ENCODE measurements at regions not wholly inside any gene's neighbourhood (a gene's known extent, or its start where the extent isn't known, plus 50 kb on each side); places are given as distances from the start of the nearest gene placed in this dataset.

GRCh38 chr13:106917673-106918556 lies 350.0 kb upstream of the ARGLU1 start:
- DNase-seq (ENCODE audit: low read depth in 2 of 2, low spot score in 1 of 2): peak; percentile 7 to 35

GRCh38 chr13:106917024-106917571 lies 349.2 kb upstream of the ARGLU1 start:
- DNase-seq (ENCODE audit: low read depth in 2 of 2, low spot score in 1 of 2): no peak

- DNase-seq (ENCODE audit: low read depth in 2 of 2, low spot score in 1 of 2): no peak
Measured at GRCh38 chr13:106916329-106916976, 348.5 kb upstream of the ARGLU1 start.

GRCh38 chr13:106915146-106915545 lies 347.2 kb upstream of the ARGLU1 start:
- DNase-seq (ENCODE audit: low read depth in 2 of 2, low spot score in 1 of 2): no peak

- no peak for DNase-seq (ENCODE audit: low read depth in 2 of 2, low spot score in 1 of 2)
Measured at GRCh38 chr13:106911627-106912026, 343.7 kb upstream of the ARGLU1 start.

- no peak for DNase-seq (ENCODE audit: low read depth in 2 of 2, low spot score in 1 of 2)
Measured at GRCh38 chr13:106911020-106911419, 343.1 kb upstream of the ARGLU1 start.

GRCh38 chr13:106906426-106906996 lies 338.6 kb upstream of the ARGLU1 start:
- DNase-seq (ENCODE audit: low read depth in 2 of 2, low spot score in 1 of 2): no peak

GRCh38 chr13:106905380-106906162 lies 337.6 kb upstream of the ARGLU1 start:
- no peak for DNase-seq (ENCODE audit: low read depth in 2 of 2, low spot score in 1 of 2)

GRCh38 chr13:106899442-106899841 lies 331.5 kb upstream of the ARGLU1 start:
- no peak for DNase-seq (ENCODE audit: low read depth in 2 of 2, low spot score in 1 of 2)

GRCh38 chr13:106898231-106898630 lies 330.3 kb upstream of the ARGLU1 start:
- no peak for DNase-seq (ENCODE audit: low read depth in 2 of 2, low spot score in 1 of 2)

GRCh38 chr13:106888148-106888547 lies 320.2 kb upstream of the ARGLU1 start:
- DNase-seq (ENCODE audit: low read depth in 2 of 2, low spot score in 1 of 2): no peak

GRCh38 chr13:106887686-106888085 lies 319.7 kb upstream of the ARGLU1 start:
- DNase-seq (ENCODE audit: low read depth in 2 of 2, low spot score in 1 of 2): no peak

- DNase-seq (ENCODE audit: low read depth in 2 of 2, low spot score in 1 of 2): no peak
Measured at GRCh38 chr13:106883976-106884375, 316.0 kb upstream of the ARGLU1 start.

- DNase-seq (ENCODE audit: low read depth in 2 of 2, low spot score in 1 of 2): no peak
Measured at GRCh38 chr13:106882246-106882645, 314.3 kb upstream of the ARGLU1 start.

- DNase-seq (ENCODE audit: low read depth in 2 of 2, low spot score in 1 of 2): no peak
Measured at GRCh38 chr13:106879806-106880205, 311.9 kb upstream of the ARGLU1 start.

- no peak for DNase-seq (ENCODE audit: low read depth in 2 of 2, low spot score in 1 of 2)
Measured at GRCh38 chr13:106874323-106874722, 306.4 kb upstream of the ARGLU1 start.

GRCh38 chr13:106873810-106874209 lies 305.9 kb upstream of the ARGLU1 start:
- DNase-seq (ENCODE audit: low read depth in 2 of 2, low spot score in 1 of 2): no peak

GRCh38 chr13:106867249-106867648 lies 299.3 kb upstream of the ARGLU1 start:
- DNase-seq (ENCODE audit: low read depth in 2 of 2, low spot score in 1 of 2): no peak

- no peak for DNase-seq (ENCODE audit: low read depth in 2 of 2, low spot score in 1 of 2)
Measured at GRCh38 chr13:106865716-106866440, 297.9 kb upstream of the ARGLU1 start.

- no peak for DNase-seq (ENCODE audit: low read depth in 2 of 2, low spot score in 1 of 2)
Measured at GRCh38 chr13:106859533-106859904, 291.6 kb upstream of the ARGLU1 start.
